ENCODE measurements at regions not wholly inside any gene's neighbourhood (a gene's known extent, or its start where the extent isn't known, plus 50 kb on each side); places are given as distances from the start of the nearest gene placed in this dataset.

DNA sequence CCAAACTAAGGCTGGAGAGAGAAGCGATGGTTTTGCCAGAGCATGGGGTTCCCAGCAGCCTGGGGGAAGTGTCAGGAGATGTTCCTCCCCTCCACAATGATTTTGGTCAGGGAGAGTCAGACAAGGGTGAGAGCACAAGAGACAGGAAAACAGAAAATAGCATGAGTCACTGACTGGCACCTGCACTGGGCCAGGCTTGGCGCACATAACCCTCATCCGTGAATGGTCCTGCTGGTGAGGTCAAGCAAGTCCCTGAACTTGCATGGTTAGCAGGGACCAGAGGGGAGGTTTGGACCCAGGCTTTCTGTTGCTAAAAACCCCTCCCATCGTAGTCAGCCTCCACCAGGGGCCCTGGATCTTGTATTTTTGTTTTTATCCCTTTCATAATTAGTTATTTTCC lies 174.5 kb upstream of the MYT1L start:
- Histone ChIP-seq H3K79me2 (ENCODE audit: insufficient read depth, low read depth, low read length) (no peaks in the 10 kb centered on the region), H3K9me2 (ENCODE audit: insufficient read depth, low read length) (no peaks in the 10 kb centered on the region), H3K9me3 (ENCODE audit: low read length) (no peaks in the 10 kb centered on the region), H4K20me1 (ENCODE audit: insufficient read depth, low read length) (no peaks in the 10 kb centered on the region), H3K27ac (ENCODE audit: low read depth, low read length, poor library complexity, severe bottlenecking) (no peak overlapping the region), H3K36me3 (ENCODE audit: insufficient read depth, low read length) (no peaks in the 10 kb centered on the region), H3K4me2 (ENCODE audit: low read length) (no peak overlapping the region), H2AFZ (ENCODE audit: low read length) (no peak overlapping the region), H3K4me3 (ENCODE audit: low read depth, low read length, poor library complexity, severe bottlenecking) (no peak overlapping the region), H3K4me1 (ENCODE audit: insufficient read depth, low read length, poor library complexity, severe bottlenecking) (no peaks in the 10 kb centered on the region)
- no peak for TF ChIP-seq EZH2phosphoT487 (IDR thresholded peaks at IDR 0.05; ENCODE audit: borderline replicate concordance, low read depth, low read length)
- TF ChIP-seq, protein P1, sequence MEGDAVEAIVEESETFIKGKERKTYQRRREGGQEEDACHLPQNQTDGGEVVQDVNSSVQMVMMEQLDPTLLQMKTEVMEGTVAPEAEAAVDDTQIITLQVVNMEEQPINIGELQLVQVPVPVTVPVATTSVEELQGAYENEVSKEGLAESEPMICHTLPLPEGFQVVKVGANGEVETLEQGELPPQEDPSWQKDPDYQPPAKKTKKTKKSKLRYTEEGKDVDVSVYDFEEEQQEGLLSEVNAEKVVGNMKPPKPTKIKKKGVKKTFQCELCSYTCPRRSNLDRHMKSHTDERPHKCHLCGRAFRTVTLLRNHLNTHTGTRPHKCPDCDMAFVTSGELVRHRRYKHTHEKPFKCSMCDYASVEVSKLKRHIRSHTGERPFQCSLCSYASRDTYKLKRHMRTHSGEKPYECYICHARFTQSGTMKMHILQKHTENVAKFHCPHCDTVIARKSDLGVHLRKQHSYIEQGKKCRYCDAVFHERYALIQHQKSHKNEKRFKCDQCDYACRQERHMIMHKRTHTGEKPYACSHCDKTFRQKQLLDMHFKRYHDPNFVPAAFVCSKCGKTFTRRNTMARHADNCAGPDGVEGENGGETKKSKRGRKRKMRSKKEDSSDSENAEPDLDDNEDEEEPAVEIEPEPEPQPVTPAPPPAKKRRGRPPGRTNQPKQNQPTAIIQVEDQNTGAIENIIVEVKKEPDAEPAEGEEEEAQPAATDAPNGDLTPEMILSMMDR (conservative IDR thresholded peaks at IDR 0.05; ENCODE audit: low read length): no peak
- no peak for DNase-seq (ENCODE audit: low spot score)
- ChIA-PET CTCF (ENCODE audit: unreplicated experiment) (no interaction called here), POLR2A (no interaction called here)
- intact Hi-C loops (cut with micrococcal nuclease; ENCODE audit: unreplicated experiment): no loop called here
- no TSS peak for BruUV-seq (replicated peaks)

DNA sequence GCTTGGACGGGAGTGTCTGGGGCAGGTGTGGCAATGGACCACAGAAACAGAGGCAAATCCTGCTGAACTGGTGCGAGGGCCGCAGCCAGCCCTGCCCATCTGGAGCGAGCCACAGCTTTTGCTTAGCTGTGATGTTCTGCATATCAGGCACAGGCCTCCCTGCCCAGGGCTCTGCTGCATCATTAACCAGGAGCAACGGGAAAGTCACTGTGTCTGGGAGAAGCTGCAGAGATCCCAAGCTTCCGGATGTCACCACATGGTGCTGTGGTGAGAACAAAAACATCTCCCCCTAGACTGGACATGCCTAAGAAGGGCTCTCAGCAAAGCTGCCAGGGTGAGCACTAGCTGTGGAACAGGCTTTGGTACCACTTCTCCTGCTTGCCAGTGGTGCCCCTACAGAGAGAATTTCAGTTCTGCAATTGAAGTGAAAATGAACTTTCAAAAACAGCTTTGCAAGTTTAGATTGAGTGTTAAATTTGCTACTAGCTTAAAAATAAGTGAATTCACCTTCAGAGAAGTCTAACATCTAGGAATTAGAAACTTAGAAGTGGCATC lies 172.9 kb upstream of the MYT1L start:
- BruUV-seq (replicated peaks): no TSS peak
- ChIA-PET CTCF (ENCODE audit: unreplicated experiment) (no interaction called here), POLR2A (no interaction called here)
- no peak for TF ChIP-seq EZH2phosphoT487 (IDR thresholded peaks at IDR 0.05; ENCODE audit: borderline replicate concordance, low read depth, low read length)
- TF ChIP-seq, protein P1 (conservative IDR thresholded peaks at IDR 0.05; ENCODE audit: low read length): no peak
- DNase-seq (ENCODE audit: low spot score): no peak
- Histone ChIP-seq H3K36me3 (ENCODE audit: insufficient read depth, low read length) (no peaks in the 10 kb centered on the region), H3K9me2 (ENCODE audit: insufficient read depth, low read length) (no peaks in the 10 kb centered on the region), H3K9me3 (ENCODE audit: low read length) (no peaks in the 10 kb centered on the region), H3K27ac (ENCODE audit: low read depth, low read length, poor library complexity, severe bottlenecking) (no peak overlapping the region), H3K4me1 (ENCODE audit: insufficient read depth, low read length, poor library complexity, severe bottlenecking) (no peaks in the 10 kb centered on the region), H3K4me3 (ENCODE audit: low read depth, low read length, poor library complexity, severe bottlenecking) (no peak overlapping the region), H4K20me1 (ENCODE audit: insufficient read depth, low read length) (no peaks in the 10 kb centered on the region), H3K4me2 (ENCODE audit: low read length) (no peak overlapping the region), H2AFZ (ENCODE audit: low read length) (no peak overlapping the region), H3K79me2 (ENCODE audit: insufficient read depth, low read depth, low read length) (no peaks in the 10 kb centered on the region)
- intact Hi-C loops (cut with micrococcal nuclease; ENCODE audit: unreplicated experiment): no loop called here

DNA sequence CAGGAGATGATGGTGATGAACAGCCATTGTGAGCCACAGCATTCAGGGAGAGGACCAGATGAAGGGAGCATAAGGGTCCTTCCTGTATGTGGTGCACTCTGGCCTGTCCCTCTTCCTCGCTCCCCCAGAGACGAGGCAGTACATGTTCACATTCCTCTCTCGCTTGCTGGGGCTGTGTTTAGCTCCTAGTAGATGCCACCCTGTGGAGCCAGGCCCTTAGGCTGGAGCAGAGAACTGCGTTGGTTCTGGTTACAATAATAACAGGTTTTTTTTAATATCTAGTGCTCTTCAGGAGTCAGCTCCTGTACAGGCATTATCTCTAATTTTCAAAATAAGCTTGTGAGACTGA lies 171.1 kb upstream of the MYT1L start:
- TF ChIP-seq, protein P1 (conservative IDR thresholded peaks at IDR 0.05; ENCODE audit: low read length): no peak
- no peak for TF ChIP-seq EZH2phosphoT487 (IDR thresholded peaks at IDR 0.05; ENCODE audit: borderline replicate concordance, low read depth, low read length)
- CTCF ChIA-PET (ENCODE audit: unreplicated experiment): no interaction called here

More for the DNA sequence above, 171.1 kb upstream of the MYT1L start:
- Histone ChIP-seq H3K79me2 (ENCODE audit: insufficient read depth, low read depth, low read length) (no peaks in the 10 kb centered on the region), H4K20me1 (ENCODE audit: insufficient read depth, low read length) (no peaks in the 10 kb centered on the region), H3K27ac (ENCODE audit: low read depth, low read length, poor library complexity, severe bottlenecking) (no peak overlapping the region), H2AFZ (ENCODE audit: low read length) (no peak overlapping the region), H3K4me1 (ENCODE audit: insufficient read depth, low read length, poor library complexity, severe bottlenecking) (no peaks in the 10 kb centered on the region), H3K4me3 (ENCODE audit: low read depth, low read length, poor library complexity, severe bottlenecking) (no peak overlapping the region), H3K36me3 (ENCODE audit: insufficient read depth, low read length) (no peaks in the 10 kb centered on the region), H3K4me2 (ENCODE audit: low read length) (no peak overlapping the region), H3K9me2 (ENCODE audit: insufficient read depth, low read length) (no peaks in the 10 kb centered on the region), H3K9me3 (ENCODE audit: low read length) (no peaks in the 10 kb centered on the region)
- POLR2A ChIA-PET: no interaction called here
- no peak for DNase-seq (ENCODE audit: low spot score)
- intact Hi-C loops (cut with micrococcal nuclease; ENCODE audit: unreplicated experiment): no loop called here
- BruUV-seq (replicated peaks): no TSS peak
